ENCODE measurements at regions not wholly inside any gene's neighbourhood (a gene's known extent, or its start where the extent isn't known, plus 50 kb on each side); places are given as distances from the start of the nearest gene placed in this dataset.

DNA sequence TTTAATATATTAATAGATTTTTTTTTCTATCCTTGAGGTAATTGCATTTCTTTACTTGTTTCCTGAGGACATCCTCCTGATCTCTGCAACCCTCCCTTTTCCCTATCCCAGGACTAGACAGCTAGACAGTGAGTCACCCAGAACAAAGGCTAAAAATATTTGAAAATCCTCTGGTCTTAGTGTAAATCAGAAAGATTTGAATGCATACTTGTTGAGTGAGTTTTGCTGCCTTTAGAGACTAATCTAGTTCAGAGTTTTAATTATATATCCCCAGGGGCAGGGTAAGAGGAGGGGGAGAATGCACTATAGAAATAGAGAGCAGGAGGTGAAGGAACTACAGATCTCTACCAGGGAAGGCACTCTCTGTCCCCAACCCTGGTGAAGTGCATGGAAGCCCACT lies 202.3 kb upstream of the TCF4 start:
- in situ Hi-C loops (cut with MboI), result loop anchor here (25.0 kb wide), 1 partner anchor 553 kb away; no protein-coding TSS in a partner anchor
- no peaks in the 10 kb centered on the region for H3K79me2 ChIP-seq (ENCODE audit: control insufficient read depth, insufficient read depth, low read length)
- no peak overlapping the region for H3K27ac ChIP-seq (ENCODE audit: extremely low read depth, low read depth, low read length)
- no peaks in the 10 kb centered on the region for H4K20me1 ChIP-seq (replicated peaks; ENCODE audit: control insufficient read depth, insufficient read depth, low read length)
- no peak overlapping the region for H3K4me3 ChIP-seq
- ChIA-PET POLR2A (no interaction called here), CTCF (ENCODE audit: low intra/inter-chr PET ratio) (no interaction called here)
- intact Hi-C loops (cut with micrococcal nuclease), result no loop called here
- H3K4me1 ChIP-seq (replicated peaks in 1 of 2; ENCODE audit: control insufficient read depth in 2 of 2, insufficient read depth in 2 of 2, low read length in 2 of 2), result peaks cover 0 to 6% of the 10 kb centered on the region in 2 experiments; a peak in 3 of 5 replicates
- H3K27me3 ChIP-seq (ENCODE audit: control insufficient read depth in 2 of 2, insufficient read depth in 2 of 2, low read length in 2 of 2), result no peaks in the 10 kb centered on the region
- TF ChIP-seq, protein P1, sequence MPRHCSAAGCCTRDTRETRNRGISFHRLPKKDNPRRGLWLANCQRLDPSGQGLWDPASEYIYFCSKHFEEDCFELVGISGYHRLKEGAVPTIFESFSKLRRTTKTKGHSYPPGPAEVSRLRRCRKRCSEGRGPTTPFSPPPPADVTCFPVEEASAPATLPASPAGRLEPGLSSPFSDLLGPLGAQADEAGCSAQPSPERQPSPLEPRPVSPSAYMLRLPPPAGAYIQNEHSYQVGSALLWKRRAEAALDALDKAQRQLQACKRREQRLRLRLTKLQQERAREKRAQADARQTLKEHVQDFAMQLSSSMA (CRISPR knock-in tag; IDR thresholded peaks at IDR 0.05), result no peak
- no peak for TF ChIP-seq BDP1 (IDR thresholded peaks at IDR 0.05; ENCODE audit: insufficient read depth, insufficient read length)
- no peak for TF ChIP-seq ZNF232 (CRISPR knock-in tag; IDR thresholded peaks at IDR 0.05)
- TF ChIP-seq ZNF274 (IDR thresholded peaks at IDR 0.05; ENCODE audit: borderline replicate concordance, low read depth, low read length), result no peak
- no peaks in the 10 kb centered on the region for H3K36me3 ChIP-seq (ENCODE audit: control insufficient read depth, insufficient read depth, low read length)
- FAIRE-seq (no peak), DNase-seq (ENCODE audit: extremely low read depth in 1 of 4, low spot score in 3 of 4) (no peak), ATAC-seq (no peak)
- H3K9me1 ChIP-seq (ENCODE audit: control insufficient read depth, insufficient read depth, low read length), result no peaks in the 10 kb centered on the region
- no peak overlapping the region for H2AFZ ChIP-seq (ENCODE audit: low read depth, low read length)
- no peak overlapping the region for H3K4me2 ChIP-seq (ENCODE audit: insufficient read depth, low read length)
- BruUV-seq (replicated peaks), result no TSS peak
- no peak overlapping the region for H3K9ac ChIP-seq (ENCODE audit: insufficient read depth in 1 of 2, low read depth in 2 of 2, low read length in 2 of 2)
- no peaks in the 10 kb centered on the region for H3K9me3 ChIP-seq (replicated peaks; ENCODE audit: control insufficient read depth, insufficient read depth, low read depth, low read length)

DNA sequence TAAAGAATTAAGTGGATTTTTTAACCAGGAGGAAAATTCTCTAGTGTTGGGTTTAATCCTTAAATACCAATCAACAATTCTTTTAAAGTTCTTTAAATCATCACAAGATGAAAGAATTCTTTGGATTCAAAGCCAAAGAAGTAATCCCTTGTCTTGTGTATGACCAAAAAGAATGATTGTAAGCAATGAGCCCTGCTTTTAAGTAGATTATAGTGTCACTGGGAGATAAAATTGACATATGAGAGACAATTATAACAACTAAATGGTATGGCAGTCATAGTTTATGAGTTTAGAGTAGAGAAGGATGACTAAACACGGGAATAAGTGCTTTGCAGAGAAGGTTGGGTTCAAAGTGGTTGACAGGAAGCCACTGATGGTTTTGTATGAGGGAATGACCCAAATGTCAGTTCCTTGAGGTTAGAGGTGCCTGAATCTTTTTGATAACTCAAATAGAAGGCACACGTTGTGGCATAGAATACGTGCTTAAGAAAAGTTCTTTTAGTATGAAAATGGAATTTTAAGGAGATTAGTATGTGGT lies 199.6 kb upstream of the TCF4 start:
- ATAC-seq, result no peak
- TF ChIP-seq DIDO1 (tag; IDR thresholded peaks at IDR 0.05; ENCODE audit: low read depth) (no peak), ZNF408 (CRISPR knock-in tag; IDR thresholded peaks at IDR 0.05; ENCODE audit: low read depth) (no peak), RBM39 (optimal IDR thresholded peaks at IDR 0.05; ENCODE audit: low read depth, low read length) (no peak), ZNF449 (CRISPR knock-in tag; IDR thresholded peaks at IDR 0.05) (no peak), OTX1 (CRISPR knock-in tag; IDR thresholded peaks at IDR 0.05) (no peak), CTCF (IDR thresholded peaks at IDR 0.05 in 2 of 3, conservative IDR thresholded peaks at IDR 0.05 in 1 of 3; ENCODE audit: insufficient read depth in 2 of 3, low read depth in 1 of 3, low read length in 3 of 3) (no peak), GTF2E2 (tag; IDR thresholded peaks at IDR 0.05) (no peak)

More for the DNA sequence above, 199.6 kb upstream of the TCF4 start:
- in situ Hi-C loops (cut with MboI), result loop anchor here (25.0 kb wide), 1 partner anchor 550 kb away; no protein-coding TSS in a partner anchor
- WGBS (ENCODE audit: insufficient coverage, low coverage, missing lambda C conversion rate), result 25% methylated on average over 3 of the region's 3 CpGs
- Histone ChIP-seq H3K36me3 (ENCODE audit: control insufficient read depth, insufficient read depth, low read length) (no peaks in the 10 kb centered on the region), H3K9me1 (ENCODE audit: control insufficient read depth, insufficient read depth, low read length) (no peaks in the 10 kb centered on the region), H3K9ac (ENCODE audit: insufficient read depth in 1 of 2, low read depth in 2 of 2, low read length in 2 of 2) (no peak overlapping the region), H3K4me3 (no peak overlapping the region), H4K20me1 (replicated peaks; ENCODE audit: control insufficient read depth, insufficient read depth, low read length) (no peaks in the 10 kb centered on the region), H3K79me2 (ENCODE audit: control insufficient read depth, insufficient read depth, low read length) (no peaks in the 10 kb centered on the region), H3K4me1 (replicated peaks in 1 of 2; ENCODE audit: control insufficient read depth in 2 of 2, insufficient read depth in 2 of 2, low read length in 2 of 2) (peaks cover 0 to 6% of the 10 kb centered on the region in 2 experiments; a peak in 3 of 5 replicates), H2AFZ (ENCODE audit: low read depth, low read length) (no peak overlapping the region), H3K4me2 (ENCODE audit: insufficient read depth, low read length) (no peak overlapping the region), H3K27me3 (ENCODE audit: control insufficient read depth in 2 of 2, insufficient read depth in 2 of 2, low read length in 2 of 2) (no peaks in the 10 kb centered on the region), H3K9me3 (replicated peaks; ENCODE audit: control insufficient read depth, insufficient read depth, low read depth, low read length) (no peaks in the 10 kb centered on the region), H3K27ac (ENCODE audit: extremely low read depth, low read depth, low read length) (no peak overlapping the region)
- ChIA-PET CTCF (ENCODE audit: low intra/inter-chr PET ratio) (no interaction called here), POLR2A (no interaction called here)
- no peak for FAIRE-seq
- no TSS peak for BruUV-seq (replicated peaks)
- intact Hi-C loops (cut with micrococcal nuclease), result loop anchor here (10.0 kb wide), 1 partner anchor 787 kb away; no protein-coding TSS in a partner anchor
- DNase-seq (ENCODE audit: extremely low read depth in 1 of 4, low spot score in 3 of 4), result no peak
